Fibroblast of lung (primary cell): ENCODE measurements at regions not wholly inside any gene's neighbourhood (a gene's known extent, or its start where the extent isn't known, plus 50 kb on each side); places are given as distances from the start of the nearest gene placed in this dataset.

Experiments used
- EZH2 ChIP-seq: IDR thresholded peaks from 2 replicates; pipeline ENCODE4 v1.5.1; 2012; ENCODE audit warnings: low read length, control low read depth, mild to moderate bottlenecking; ENCODE audit errors: missing control alignments
- TF ChIP-seq, protein P1 (sequence below), 2 donors: IDR thresholded peaks in 1 of 2; conservative IDR thresholded peaks in 1 of 2; 1 replicate in 1 of 2; 2 replicates in 1 of 2; pipeline ENCODE4 v1.5.1; 2011 to 2012; ENCODE audit warnings: low read length in 2 of 2, control low read depth in 1 of 2, inconsistent platforms in 1 of 2, low read depth in 1 of 2, mild to moderate bottlenecking in 1 of 2

DNA sequence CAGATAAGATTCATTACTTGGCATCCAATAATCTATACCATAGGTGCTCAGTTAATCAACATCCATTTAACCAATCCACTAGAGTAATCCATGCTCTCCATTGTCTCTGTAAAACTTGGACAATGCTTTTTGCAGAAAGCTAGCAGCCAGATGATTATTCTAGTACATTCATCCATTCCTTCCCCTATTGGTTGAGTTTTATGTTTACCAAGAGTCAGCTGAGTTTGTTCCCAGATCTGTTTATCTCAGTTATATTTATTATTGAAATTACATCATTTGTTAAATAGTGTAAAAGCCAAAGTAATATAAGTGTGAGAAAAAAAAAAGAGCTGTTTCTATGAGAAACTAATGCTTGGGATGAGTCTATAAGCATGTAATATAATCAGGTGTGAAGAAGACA is 63.3 kb upstream of the TMC1 start:
- TF ChIP-seq, protein P1, sequence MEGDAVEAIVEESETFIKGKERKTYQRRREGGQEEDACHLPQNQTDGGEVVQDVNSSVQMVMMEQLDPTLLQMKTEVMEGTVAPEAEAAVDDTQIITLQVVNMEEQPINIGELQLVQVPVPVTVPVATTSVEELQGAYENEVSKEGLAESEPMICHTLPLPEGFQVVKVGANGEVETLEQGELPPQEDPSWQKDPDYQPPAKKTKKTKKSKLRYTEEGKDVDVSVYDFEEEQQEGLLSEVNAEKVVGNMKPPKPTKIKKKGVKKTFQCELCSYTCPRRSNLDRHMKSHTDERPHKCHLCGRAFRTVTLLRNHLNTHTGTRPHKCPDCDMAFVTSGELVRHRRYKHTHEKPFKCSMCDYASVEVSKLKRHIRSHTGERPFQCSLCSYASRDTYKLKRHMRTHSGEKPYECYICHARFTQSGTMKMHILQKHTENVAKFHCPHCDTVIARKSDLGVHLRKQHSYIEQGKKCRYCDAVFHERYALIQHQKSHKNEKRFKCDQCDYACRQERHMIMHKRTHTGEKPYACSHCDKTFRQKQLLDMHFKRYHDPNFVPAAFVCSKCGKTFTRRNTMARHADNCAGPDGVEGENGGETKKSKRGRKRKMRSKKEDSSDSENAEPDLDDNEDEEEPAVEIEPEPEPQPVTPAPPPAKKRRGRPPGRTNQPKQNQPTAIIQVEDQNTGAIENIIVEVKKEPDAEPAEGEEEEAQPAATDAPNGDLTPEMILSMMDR (conservative IDR thresholded peaks at IDR 0.05 in 1 of 2, IDR thresholded peaks at IDR 0.05 in 1 of 2; ENCODE audit: low read depth in 1 of 2, low read length in 2 of 2) = no peak
- TF ChIP-seq EZH2 = no peak
